G401 (cell line): ENCODE measurements at regions not wholly inside any gene's neighbourhood (a gene's known extent, or its start where the extent isn't known, plus 50 kb on each side); places are given as distances from the start of the nearest gene placed in this dataset.

Experiments used
- DNase-seq: peaks from one replicate; pipeline ENCODE4 v3.0.0-alpha.2; 2015; ENCODE audit warnings: low spot score
- in situ Hi-C: cut with HindIII; loops from 2 replicates; pipeline ENCODE4 v1.10.0; 2016; ENCODE audit warnings: low sequenced_read_pairs, mixed read lengths

GRCh38 chr2:37527361-37527760 lies 144.1 kb downstream of the CDC42EP3 start:
- no peak for DNase-seq
- in situ Hi-C loops: no loop called here

- no peak for DNase-seq
- in situ Hi-C loops: no loop called here
Observed at GRCh38 chr2:37529830-37530415, 141.5 kb downstream of the CDC42EP3 start.

DNA sequence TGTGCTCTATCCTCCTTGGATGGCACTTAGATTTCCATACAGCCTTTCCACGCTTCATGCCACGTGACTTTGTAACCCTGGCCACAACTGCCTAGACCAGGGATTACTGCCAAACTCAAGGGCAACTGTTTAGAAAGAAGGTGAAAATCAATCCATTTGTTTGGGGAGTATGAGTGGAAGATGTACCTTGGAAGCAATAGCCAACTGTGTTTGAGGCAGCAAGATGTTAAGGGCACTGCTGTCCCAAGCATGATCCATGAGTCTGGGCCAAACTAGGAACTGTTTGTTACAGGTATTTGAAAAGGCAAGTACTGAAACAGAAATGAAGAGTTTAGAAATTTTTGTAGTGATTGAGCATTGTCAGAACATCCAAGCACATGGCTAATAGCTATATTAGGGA lies 138.9 kb downstream of the CDC42EP3 start:
- no peak for DNase-seq
- in situ Hi-C loops: no loop called here

DNA sequence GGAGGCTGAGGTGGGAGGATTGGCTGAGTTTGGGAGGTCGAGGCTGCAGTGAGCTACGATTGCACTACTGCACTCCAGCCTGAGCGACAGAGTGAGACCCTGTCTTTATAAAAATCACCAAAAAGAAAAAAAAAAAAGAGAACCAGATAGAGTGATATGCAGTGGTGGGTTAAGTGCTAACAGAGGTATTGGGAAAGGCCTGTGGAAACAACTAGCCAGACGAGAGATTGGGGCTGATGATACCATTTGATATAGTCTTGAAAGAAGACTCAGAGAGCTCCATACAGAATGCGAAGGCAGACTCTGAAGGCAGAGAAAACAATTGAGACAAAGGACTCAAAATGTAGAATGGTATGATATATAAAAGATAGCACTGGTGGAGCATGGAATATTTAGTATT lies 134.1 kb downstream of the CDC42EP3 start:
- in situ Hi-C loops: no loop called here
- no peak for DNase-seq

DNA sequence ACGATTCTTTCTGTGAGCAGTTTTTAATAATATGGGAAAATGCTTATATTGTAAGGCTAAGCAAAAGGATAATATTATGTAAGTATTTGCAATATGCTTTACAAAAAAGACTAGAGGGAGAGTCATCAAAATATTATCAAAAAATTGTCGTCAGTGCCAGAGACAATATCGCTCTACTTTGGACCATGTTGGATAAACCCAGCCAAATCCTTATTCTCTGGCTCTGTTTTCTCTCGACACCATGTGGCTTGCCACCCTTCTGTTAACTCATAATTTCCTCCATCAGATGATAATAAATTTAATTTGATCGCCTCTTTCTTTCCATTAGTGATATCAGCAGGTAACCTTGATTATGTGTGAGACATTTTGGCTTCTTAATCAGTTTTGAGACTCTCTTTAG lies 129.9 kb downstream of the CDC42EP3 start:
- in situ Hi-C loops: no loop called here
- no peak for DNase-seq

DNA sequence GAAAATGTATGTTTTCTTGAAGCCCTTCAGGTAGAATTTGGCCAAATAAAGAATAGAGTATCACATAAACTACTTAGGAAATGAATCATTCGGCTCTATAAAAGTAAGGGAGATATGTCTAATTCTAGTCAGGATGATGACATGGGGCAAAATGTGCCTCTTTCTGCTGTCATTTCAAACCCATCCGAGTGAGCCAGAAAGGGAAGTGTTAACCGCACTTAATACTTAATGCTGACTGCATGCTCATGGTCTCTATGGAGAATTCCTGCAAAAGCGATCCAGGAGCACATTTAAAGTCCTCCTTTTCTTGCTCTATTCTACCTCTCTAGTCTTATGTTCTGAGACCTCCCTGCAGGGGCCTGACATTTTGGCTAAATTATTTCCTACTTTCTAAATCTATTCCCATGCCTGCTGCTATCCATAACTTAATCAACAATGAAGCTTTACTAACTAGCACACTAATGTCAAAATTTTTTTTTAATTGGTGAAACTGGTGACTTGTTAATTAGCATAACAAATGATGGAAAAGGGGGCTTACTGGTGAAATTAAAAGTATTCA lies 127.4 kb downstream of the CDC42EP3 start:
- DNase-seq: no peak
- in situ Hi-C loops: no loop called here

GRCh38 chr2:37544591-37545031 lies 126.8 kb downstream of the CDC42EP3 start:
- no peak for DNase-seq
- in situ Hi-C loops: no loop called here

- no peak for DNase-seq
- in situ Hi-C loops: no loop called here
Observed at GRCh38 chr2:37549598-37549997, 121.8 kb downstream of the CDC42EP3 start.

DNA sequence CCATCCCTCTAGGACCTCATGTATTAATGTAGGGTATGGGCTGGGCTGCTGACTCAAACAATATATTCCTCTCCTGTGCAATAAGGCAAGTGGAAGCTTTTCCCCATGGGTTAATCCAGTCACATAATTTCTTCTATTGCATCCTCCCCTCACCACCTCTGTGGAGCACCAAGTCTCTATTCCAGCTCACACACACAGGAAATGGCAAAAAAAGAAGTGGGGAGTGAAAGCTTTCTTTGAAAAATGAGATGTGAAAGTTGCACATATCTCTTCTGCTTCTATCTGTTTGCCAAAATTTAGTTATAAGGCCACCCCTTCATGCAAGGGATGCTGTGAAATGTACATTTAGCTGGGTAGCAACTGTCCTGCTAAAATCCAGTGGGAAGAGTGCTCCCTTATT lies 121.3 kb downstream of the CDC42EP3 start:
- DNase-seq: no peak
- in situ Hi-C loops: no loop called here

GRCh38 chr2:37551783-37552182 lies 119.7 kb downstream of the CDC42EP3 start:
- in situ Hi-C loops: no loop called here
- DNase-seq: no peak

GRCh38 chr2:37552339-37552738 lies 119.1 kb downstream of the CDC42EP3 start:
- in situ Hi-C loops: no loop called here
- DNase-seq: no peak

DNA sequence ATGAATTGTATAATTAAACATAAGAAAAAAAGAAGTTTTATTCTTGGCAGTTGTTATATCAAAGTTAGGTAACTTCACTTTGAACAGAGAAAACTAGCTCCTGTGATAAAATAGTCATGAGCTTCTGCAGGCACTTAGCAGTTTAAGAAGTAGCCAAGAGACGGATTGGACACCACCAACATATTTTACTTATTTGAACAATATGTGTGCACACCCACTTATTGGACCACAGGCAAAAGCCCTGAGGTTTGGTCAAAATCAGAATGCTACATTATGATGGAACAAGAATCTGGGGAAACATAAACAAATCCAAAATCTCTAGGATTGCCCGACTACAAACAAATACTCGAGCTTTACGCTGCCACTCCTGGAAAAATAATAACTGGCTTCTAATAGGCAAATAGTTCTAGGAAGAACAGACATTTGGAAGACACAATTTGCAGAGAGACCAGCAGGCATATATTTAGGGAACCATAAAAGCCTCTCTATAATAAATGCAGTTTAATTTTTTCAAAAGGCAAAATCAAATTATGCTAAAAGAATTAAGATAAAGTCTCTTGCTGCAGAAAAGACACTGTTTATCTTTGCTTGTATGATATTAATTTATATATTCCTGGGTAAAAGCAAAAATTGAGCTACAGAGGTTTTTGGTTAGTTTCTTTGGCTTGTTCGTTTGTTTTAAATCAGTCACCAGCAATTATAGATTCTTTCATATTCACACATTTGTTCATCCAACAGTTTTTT lies 117.9 kb downstream of the CDC42EP3 start:
- in situ Hi-C loops: no loop called here

GRCh38 chr2:37554155-37554510 lies 117.3 kb downstream of the CDC42EP3 start:
- in situ Hi-C loops: no loop called here
- no peak for DNase-seq

More for the DNA sequence above, 117.9 kb downstream of the CDC42EP3 start:
- no peak for DNase-seq

- in situ Hi-C loops: no loop called here
- no peak for DNase-seq
Observed at GRCh38 chr2:37554687-37555086, 116.8 kb downstream of the CDC42EP3 start.

DNA sequence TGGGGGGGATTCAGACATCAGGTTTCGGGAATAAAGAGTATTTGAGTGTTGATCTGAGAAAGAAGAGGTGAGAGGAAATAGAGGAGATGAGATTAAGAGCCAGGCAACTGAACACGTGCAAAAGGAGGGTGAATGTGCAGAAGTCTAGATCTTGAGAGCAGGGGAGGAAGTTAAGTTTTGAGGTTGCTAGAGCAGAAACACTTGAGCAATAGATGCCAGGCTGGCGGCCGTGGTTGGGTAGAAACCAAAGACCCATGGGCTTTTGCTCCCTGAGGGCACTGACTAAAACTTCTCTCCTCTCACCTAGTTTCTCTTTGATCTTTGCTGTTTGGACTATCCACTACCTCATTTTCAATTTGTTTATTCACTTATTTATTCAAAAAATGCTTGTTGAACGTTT lies 116.0 kb downstream of the CDC42EP3 start:
- in situ Hi-C loops: no loop called here
- DNase-seq: no peak

- no peak for DNase-seq
- in situ Hi-C loops: no loop called here
Observed at GRCh38 chr2:37556256-37556655, 115.2 kb downstream of the CDC42EP3 start.

GRCh38 chr2:37558623-37559022 lies 112.8 kb downstream of the CDC42EP3 start:
- in situ Hi-C loops: no loop called here
- no peak for DNase-seq

DNA sequence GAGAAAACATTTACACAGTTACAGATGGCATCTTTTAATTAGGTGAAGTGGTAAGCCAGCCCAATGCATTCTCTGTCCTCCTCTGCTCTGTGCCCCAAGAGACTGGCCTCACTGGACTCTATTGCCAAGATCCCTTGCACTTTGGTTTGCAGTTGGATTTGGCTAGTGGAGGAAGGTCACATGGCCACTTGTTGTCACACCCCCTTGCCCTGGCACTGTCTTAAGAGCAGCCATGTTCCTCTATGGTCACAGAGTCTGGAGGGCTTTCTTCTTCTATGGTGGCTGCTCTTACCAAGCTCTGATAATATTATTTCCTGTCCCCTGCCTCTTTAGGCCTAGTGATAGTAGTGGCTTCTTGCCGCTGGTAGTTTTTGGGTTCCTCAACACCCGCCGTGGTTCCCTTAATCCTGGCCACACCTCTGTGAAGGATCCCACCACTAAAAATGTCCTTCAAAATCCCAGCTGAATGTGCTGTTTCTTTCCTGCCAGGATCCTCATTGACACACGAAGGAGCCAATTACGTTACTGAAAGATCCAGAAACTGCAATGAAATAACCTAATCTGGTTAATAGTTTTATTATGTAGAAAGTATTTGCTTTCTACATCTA lies 111.1 kb downstream of the CDC42EP3 start:
- no peak for DNase-seq
- in situ Hi-C loops: no loop called here

DNA sequence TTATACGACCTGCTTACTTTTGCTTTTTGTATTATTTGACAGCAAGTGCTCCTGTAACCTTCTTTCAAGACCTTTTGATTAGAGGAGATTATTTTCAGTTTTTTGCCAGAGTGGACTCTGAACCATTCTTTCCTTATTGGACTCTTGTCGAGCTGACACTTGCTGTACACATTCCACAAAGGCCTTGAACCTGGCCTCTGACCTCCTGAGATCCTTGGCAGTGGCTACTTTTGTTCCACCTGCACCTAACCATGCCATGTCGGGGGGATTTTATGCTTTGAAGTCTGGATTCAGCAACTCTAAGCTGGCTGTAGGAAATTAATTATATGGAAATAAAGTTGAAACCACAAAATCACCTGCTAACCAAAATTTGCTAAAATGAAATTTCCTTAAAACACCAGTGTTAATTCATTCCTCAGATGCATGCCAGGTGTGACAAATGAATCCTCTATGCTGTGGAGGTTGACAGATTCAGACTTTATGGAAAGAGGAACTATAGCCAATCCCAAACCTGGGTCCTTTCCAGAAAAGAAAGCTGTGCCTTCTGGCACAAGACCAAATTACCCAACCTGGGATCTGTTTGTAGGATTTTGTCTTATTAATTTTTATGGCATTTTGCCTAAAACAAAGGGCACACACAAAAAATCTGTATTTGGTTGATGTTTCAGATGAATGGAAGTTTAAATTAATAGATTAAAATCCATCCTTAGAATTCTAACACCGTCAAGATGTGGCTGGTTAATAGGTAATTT lies 110.4 kb downstream of the CDC42EP3 start:
- DNase-seq: peak; percentile 42
- in situ Hi-C loops: no loop called here
